CD4-positive, alpha-beta T cell treated with Interleukin-17A for 1 hour (primary cell): ENCODE measurements at regions not wholly inside any gene's neighbourhood (a gene's known extent, or its start where the extent isn't known, plus 50 kb on each side); places are given as distances from the start of the nearest gene placed in this dataset.
"Not testable (repeated sequence)": the region's sequence is repeated elsewhere in the genome, so short reads cannot be mapped to it uniquely, and the experiment has no call there.

Experiments used
- DNase-seq: peaks from one replicate; pipeline ENCODE4 v3.0.0-alpha.2; 2020

- DNase-seq: peak; percentile 81
Observed at GRCh38 chr20:25862967-25863530, 166.4 kb upstream of the ZNF337 start.

DNA sequence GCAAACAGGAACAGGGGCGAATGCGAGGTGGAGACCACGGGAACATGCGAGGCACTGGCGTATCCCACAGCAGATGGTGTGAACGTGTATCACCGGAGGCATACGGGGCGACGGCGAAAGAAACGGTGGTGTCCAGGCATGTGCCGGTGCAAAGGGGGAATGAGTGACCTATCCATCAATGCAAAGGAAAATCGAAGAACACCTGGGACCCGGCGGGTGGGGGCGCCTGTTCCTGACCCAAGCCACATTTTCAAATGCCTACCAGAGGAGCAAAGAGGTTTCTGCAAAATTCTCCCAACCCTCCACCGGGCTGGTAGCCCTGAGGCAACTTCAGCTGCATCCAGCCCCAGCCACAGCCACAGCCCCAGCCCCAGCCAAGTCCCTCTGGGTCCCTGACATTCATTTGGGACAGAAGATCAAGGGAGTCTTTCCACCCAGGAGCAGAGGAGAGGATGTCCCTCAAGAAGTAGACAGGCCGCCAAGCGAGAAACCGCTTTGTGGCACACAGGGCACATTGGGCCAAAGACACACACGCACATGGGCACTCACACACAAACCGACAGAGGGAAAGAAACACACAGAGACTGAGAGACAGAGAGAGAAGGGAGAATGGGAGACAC lies 164.0 kb upstream of the ZNF337 start:
- no peak for DNase-seq

DNA sequence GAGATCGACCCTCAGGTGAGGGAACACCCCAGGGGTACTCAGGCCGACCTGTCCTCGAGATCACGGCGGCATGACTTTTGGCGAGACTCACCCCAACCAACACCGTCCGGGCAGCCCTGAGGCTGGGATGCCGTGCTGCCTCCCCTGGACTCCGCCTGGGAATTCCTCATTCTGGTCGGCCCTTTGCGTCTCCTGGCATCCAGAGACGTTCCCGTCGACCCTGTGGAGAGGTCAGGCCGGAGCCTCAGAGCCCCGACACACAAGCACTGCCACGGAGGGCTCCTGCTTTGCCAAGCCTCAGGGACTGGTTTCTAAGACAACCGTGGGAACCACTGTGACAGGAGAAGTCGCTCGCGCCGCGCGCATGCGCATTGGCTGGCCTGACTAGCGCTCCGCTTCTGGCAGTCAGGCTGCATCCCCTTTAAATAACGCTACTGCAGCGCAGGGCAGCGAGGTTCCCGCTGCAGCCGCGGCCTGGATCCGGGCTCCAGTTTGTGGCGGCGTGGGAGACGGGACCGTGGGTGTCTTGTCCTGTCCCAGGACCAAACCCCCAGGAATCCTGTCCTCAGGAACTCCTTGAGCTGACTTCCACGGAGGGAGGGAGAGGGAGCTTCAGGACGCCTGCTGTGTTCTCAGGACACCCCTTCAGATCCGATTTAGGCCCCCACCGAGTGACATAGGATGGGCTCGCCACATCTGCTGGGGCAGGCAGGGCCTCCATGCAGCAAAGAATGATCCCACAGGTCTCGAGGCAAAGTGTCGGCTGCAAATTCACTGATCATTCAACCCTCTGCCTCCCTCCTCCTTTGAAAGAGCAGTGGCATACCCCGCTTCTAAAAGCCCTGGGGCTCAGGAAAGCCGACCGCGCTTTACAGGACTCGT lies 163.2 kb upstream of the ZNF337 start:
- DNase-seq: peak; percentile 78

DNA sequence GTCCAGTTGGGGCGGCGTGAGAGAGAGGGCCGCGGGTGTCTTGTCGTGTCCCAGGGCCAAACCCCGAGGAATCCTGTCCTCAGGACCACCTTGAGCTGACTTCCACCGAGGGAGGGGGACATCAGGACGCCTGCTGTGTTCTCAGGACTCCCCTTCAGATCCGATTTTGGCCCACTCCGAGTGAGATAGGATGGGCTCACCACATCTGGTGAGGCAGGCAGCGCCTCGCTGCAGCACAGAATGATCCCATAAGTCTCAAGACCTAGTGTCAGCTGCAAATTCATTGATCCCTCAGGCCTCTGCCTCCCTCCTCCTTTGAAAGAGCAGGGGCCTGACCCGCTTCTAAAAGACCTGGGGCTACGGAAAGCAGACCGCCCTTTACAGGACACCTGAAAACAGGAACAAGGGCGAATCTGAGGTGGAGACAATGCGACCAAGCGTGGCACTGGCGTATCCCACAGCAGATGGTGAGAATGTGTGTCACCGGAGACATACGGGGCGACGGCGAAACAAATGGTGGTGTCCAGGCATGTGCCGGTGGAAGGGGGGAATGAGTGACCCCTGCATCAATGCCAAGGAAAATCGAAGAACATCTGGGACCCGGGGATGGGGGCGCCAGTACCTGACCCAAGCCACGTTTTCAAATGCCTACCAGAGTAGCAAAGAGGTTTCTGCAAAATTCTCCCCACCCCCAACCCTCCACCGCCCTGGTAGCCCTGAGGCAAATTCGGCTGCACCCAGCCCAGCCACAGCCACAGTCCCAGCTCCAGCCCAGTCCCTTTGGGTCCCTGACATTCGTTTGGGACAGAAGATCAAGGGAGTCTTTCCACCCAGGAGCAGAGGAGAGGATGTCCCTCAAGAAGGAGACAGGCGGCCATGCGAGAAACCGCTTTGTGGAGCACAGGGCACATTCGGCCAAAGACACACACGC lies 162.1 kb upstream of the ZNF337 start:
- no peak for DNase-seq

DNA sequence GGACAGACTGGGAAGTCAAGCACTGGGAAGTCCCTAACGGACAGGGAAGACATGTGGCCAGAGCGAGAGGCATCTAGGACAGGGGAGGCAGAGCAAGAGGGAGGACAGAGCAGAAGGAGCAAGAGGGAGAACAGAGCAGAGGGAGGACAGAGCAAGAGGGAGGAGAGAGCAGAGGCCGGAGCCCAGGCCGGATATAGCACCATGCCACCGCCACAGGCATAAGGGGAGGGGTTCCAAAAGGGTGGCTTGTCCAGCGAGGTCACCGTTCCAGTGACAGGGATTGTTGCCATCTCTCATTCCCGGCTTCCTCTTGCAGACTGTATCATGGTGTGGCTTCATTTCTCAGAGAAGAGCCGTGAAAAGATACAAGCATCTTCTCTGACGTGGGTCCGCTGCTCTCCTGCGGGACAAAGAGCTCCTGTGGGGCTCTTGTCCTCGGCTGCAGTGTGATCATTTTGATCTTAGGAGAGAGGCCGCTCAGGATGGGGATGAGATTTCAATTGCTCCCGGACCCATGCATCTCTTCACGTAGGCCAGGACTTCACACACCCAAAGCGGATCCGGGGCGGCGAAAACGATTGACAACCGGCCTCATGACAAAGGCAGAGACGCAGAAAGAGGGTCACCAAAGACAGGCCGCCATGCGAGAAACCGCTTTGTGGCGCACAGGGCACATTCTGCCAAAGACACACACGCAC lies 160.6 kb upstream of the ZNF337 start:
- DNase-seq: not testable (repeated sequence)

DNA sequence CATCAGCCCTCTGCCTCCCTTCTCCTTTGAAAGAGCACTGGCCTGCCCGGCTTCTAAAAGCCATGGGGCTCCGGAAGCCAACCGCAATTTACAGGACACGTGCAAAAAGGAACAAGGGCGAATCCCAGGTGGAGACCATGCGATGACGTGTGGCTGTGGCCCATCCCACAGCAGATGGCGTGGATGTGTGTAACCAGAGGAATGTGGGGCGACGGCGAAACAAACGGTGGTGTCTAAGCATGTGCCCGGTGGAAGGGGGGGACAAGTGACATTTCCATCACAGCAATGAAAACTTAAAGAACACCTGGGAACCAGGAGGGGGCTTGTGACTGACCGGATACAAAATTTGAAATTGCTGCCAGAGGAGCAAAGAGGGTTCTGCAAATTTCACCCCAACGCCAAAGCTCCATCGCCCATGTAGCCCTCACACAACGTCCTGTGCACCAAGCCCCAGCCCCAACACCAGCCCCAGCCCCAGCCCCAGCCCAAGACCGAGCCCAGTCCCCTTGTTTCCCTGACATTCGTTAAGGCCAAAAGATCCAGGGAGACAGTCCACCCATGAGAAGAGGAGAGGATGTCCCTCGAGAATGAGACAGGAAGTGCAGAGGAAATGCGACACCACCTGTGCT lies 159.7 kb upstream of the ZNF337 start:
- DNase-seq: no peak

GRCh38 chr20:25855451-25856156 lies 159.0 kb upstream of the ZNF337 start:
- DNase-seq: not testable (repeated sequence)

DNA sequence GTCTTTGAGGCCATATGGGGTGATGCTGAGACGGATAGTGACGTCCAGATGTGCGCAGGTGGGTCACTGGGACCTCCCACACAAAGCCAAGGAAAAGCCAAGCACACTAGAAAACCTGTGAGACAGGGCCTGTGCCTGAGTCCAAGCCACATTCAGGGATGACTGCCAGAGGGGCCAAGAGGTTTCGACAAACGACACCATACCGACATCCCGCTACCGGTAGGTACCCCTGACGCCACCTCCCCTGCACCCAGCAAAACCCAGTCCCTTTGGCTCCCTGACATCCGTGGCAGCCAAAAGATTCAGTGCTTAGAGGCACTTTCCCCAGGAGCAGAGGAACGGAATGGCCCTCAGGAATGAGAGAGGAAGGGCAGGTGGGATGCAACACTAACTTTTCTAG lies 158.0 kb upstream of the ZNF337 start:
- not testable (repeated sequence) for DNase-seq

DNA sequence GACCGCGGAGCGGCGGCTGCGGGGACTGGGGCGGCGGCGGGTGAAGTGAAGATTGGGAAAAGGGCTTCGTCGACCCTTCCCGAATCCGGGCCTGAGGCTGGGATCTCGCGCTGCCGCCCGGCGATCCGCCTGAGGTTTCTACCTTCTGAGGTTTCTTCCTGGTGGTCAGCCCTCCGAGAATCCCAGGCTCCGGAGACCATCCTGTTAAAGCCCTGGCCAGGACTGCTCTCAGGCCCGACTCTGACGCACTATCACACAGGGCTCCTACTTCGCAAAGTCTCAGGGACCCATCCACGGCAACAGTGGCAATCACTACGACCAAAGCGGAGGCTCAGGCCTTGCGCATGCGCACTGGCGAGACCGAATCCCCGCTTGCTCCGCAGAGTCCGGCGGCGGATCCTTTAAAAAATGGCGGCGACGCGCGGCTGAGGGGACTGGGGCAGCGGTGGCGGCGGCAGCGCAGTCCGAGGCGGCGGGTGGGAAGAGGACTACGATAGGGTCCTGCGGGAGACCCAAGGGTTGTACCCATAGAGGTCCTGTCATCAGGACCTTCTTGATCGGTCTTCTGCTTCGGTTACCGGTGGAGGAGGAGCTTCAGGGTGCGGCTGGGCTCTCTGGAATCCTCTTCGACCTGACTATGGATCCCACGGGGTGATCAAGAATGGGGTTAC lies 157.2 kb upstream of the ZNF337 start:
- DNase-seq: peak; percentile 85

DNA sequence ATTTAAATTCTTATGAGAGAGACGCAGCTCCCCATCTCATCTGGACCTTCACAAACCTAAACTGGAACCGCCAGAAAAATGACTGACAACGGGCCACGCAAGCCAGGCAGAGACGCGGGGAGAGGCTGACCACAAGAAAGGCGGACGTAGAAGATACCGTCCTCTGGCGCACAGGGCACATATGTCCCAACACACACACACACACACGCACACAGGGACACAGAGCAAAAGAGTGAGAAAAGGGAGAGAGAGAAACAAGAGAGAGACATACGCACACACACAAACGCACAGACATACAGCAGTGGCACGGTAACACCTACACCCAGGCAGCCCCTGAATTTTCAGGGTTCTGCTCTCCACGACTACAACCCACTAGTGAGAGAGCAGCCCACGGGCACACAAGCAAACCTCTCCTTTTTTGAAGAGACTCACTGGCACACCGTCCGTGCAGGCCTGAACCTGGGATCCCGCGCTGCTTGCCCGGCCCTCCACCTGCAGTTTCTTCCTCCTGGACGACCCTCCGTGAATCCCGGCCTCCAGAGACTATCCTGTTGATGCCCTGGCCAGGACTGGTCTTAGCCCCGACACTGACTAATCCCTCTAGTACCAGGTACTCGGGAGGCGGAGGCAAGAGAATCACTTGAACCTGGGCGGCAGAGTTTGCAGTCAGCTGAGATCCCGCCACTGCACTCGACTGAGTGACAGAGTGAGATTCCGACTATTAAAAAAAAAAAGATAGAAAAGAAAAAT lies 156.5 kb upstream of the ZNF337 start:
- DNase-seq: not testable (repeated sequence)

GRCh38 chr20:25850133-25850532 lies 153.5 kb upstream of the ZNF337 start:
- DNase-seq: not testable (repeated sequence)

- DNase-seq: no peak
Observed at GRCh38 chr20:25848222-25848621, 151.6 kb upstream of the ZNF337 start.

- DNase-seq: not testable (repeated sequence)
Observed at GRCh38 chr20:25844640-25845039, 148.0 kb upstream of the ZNF337 start.

- not testable (repeated sequence) for DNase-seq
Observed at GRCh38 chr20:25813511-25813910, 116.9 kb upstream of the ZNF337 start.

- DNase-seq: not testable (repeated sequence)
Observed at GRCh38 chr20:25798174-25798993, 101.7 kb upstream of the ZNF337 start.

DNA sequence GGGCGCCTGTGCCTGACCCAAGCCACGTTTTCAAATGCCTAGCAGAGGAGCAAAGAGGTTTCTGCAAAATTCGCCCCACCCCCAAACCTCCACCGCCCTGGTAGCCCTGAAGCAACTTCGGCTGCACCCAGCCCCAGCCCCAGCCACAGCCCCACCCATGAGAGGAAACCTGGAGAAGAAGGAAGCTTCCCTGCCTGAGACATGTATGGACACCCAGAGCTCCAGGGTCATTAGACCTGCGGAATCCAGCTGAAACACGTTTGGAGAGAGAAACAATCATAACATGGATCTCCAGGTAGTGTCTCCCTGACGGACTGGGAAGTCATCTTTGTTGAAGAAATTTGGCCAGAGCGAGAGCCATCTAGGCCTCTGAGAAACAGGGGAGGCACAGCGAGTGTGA lies 100.4 kb upstream of the ZNF337 start:
- not testable (repeated sequence) for DNase-seq

GRCh38 chr20:25777241-25777640 lies 80.6 kb upstream of the ZNF337 start:
- DNase-seq: not testable (repeated sequence)

- not testable (repeated sequence) for DNase-seq
Observed at GRCh38 chr20:25774711-25775110, 78.1 kb upstream of the ZNF337 start.

- DNase-seq: not testable (repeated sequence)
Observed at GRCh38 chr20:25774203-25774602, 77.5 kb upstream of the ZNF337 start.
